CD4-positive, alpha-beta T cell treated with Interleukin-15 for 4 hours (primary cell): ENCODE measurements at regions not wholly inside any gene's neighbourhood (a gene's known extent, or its start where the extent isn't known, plus 50 kb on each side); places are given as distances from the start of the nearest gene placed in this dataset.
"Not testable (repeated sequence)": the region's sequence is repeated elsewhere in the genome, so short reads cannot be mapped to it uniquely, and the experiment has no call there.

Experiments
- DNase-seq: peaks from one replicate; pipeline ENCODE4 v3.0.0-alpha.2; 2020; ENCODE audit warnings: low spot score

- DNase-seq: no peak
These were observed 379.4 kb upstream of the PDE3A start for GRCh38 chr12:19988948-19989347.

- DNase-seq: no peak
These were observed 377.2 kb upstream of the PDE3A start for GRCh38 chr12:19991146-19991545.

GRCh38 chr12:19992311-19992710, 376.0 kb upstream of the PDE3A start:
- no peak for DNase-seq

GRCh38 chr12:19994968-19995367, 373.4 kb upstream of the PDE3A start:
- DNase-seq: no peak

GRCh38 chr12:19997656-19998400, 370.5 kb upstream of the PDE3A start:
- DNase-seq: no peak

- no peak for DNase-seq
These were observed 369.9 kb upstream of the PDE3A start for GRCh38 chr12:19998411-19998810.

GRCh38 chr12:19998961-19999804, 369.2 kb upstream of the PDE3A start:
- DNase-seq: no peak

GRCh38 chr12:19999805-20000138, 368.6 kb upstream of the PDE3A start:
- no peak for DNase-seq

- DNase-seq: no peak
These were observed 368.0 kb upstream of the PDE3A start for GRCh38 chr12:20000229-20000849.

- DNase-seq: no peak
These were observed 365.1 kb upstream of the PDE3A start for GRCh38 chr12:20003252-20003651.

- DNase-seq: no peak
These were observed 363.4 kb upstream of the PDE3A start for GRCh38 chr12:20004952-20005351.

- no peak for DNase-seq
These were observed 361.2 kb upstream of the PDE3A start for GRCh38 chr12:20006871-20007730.

- not testable (repeated sequence) for DNase-seq
These were observed 358.4 kb upstream of the PDE3A start for GRCh38 chr12:20009965-20010364.

GRCh38 chr12:20011200-20011599, 357.1 kb upstream of the PDE3A start:
- DNase-seq: no peak

- no peak for DNase-seq
These were observed 350.5 kb upstream of the PDE3A start for GRCh38 chr12:20017802-20018201.

GRCh38 chr12:20018406-20018805, 349.9 kb upstream of the PDE3A start:
- no peak for DNase-seq

- DNase-seq: no peak
These were observed 344.1 kb upstream of the PDE3A start for GRCh38 chr12:20024194-20024593.

- DNase-seq: no peak
These were observed 340.3 kb upstream of the PDE3A start for GRCh38 chr12:20028033-20028432.

GRCh38 chr12:20030826-20031225, 337.5 kb upstream of the PDE3A start:
- no peak for DNase-seq

- no peak for DNase-seq
These were observed 328.8 kb upstream of the PDE3A start for GRCh38 chr12:20039562-20039961.

- no peak for DNase-seq
These were observed 328.2 kb upstream of the PDE3A start for GRCh38 chr12:20040184-20040583.

- no peak for DNase-seq
These were observed 327.5 kb upstream of the PDE3A start for GRCh38 chr12:20040831-20041230.
